Kasumi-1 (cell line): ENCODE measurements at regions not wholly inside any gene's neighbourhood (a gene's known extent, or its start where the extent isn't known, plus 50 kb on each side); places are given as distances from the start of the nearest gene placed in this dataset.
"Not testable (repeated sequence)": the region's sequence is repeated elsewhere in the genome, so short reads cannot be mapped to it uniquely, and the experiment has no call there.

Experiments used
- DNase-seq, 2 experiments: peaks; one replicate each; lab custom pipeline; 2025; lab: John Stamatoyannopoulos, UW

DNA sequence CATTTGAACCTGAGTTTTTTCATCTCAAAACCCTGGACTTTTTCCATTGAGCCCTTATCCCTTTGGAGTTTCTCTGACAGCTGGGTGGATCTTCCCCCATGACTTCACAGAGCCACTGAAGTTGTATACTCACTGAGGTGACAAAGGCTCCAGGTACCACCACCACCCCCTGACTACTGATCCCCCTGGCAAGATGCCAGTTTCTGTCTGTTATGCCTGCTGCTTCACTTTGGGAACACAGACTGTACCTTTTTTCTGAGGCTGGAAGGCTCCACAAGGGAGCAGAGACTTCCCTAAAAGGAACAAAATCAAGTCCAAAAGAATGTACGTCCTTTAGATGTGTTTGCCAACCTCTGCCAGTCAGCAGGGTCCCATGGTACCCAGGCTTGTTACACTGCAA lies 160.3 kb upstream of the JADE1 start:
- DNase-seq = no peak

GRCh38 chr4:128648021-128648420 lies 161.5 kb upstream of the JADE1 start:
- DNase-seq = no peak

- DNase-seq = not testable (repeated sequence)
Observed at GRCh38 chr4:128646893-128647292, 162.6 kb upstream of the JADE1 start.

DNA sequence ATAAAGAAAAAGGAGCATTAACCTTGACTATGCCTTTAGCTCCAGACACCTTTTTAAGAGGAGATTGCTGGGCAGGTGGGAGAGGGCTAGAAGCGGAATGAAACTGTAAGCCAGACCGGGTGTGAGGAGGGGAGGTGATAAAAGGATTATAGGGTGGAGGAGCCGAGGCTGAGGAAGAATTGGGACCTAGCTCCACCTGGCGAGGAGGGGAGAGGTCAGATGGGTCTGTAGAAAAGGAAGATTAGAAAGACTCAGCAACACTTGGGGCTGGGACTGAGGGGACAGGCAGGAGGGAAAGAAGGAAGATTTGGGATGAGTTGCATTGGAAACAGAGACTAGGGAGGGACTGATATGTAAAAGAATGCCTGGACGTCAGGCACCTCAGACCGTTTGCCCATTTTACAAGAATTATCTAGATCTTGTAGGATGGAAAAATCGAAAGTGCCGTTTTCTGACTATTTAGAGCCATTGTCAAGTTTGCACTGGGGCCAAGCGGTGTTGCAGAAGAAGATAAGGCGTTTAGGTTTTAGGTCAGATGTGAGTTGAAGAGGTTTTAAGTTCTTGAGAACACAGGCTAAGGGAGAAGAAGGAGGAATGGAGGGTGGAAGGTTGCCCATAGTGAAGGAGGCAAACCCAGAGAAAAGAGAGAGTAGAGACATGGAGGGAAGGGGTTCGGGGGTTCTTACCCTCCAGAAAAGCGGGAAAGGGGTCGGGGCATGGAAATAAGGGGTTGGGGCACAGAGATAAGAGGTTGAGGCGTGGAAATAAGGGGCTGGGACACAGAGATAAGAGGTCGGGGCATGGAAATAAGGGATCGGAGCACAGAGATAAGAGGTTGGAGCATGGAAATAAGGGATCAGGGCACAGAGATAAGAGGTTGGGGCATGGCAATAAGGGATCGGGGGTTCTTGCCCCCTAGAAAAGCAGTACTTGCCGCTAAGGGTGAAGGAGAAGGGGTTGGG lies 164.5 kb upstream of the JADE1 start:
- DNase-seq = not testable (repeated sequence)

- DNase-seq = not testable (repeated sequence)
Observed at GRCh38 chr4:128644107-128644506, 165.4 kb upstream of the JADE1 start.

- not testable (repeated sequence) for DNase-seq
Observed at GRCh38 chr4:128641566-128641965, 167.9 kb upstream of the JADE1 start.

- DNase-seq = no peak
Observed at GRCh38 chr4:128639541-128640270, 169.8 kb upstream of the JADE1 start.

DNA sequence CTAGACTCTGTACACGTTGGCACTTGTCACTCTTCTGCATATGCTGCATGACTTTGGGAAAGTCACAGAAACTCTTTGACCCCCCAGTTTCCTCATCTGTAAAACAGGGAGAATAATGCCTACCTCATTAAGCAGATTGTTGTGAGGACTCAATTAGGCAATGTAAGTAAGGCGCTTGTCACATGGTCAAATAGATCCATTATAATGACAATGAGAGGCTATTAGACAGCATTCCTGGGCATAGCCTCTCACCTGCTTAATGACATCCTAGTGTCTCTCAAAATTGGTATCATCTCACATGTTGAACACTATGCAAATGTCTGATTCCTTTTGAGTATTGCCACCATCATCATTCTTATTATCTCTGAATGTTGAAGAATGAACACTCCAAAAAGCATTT lies 172.6 kb upstream of the JADE1 start:
- DNase-seq = no peak

GRCh38 chr4:128635955-128636560 lies 173.4 kb upstream of the JADE1 start:
- no peak for DNase-seq

GRCh38 chr4:128635141-128635954 lies 174.2 kb upstream of the JADE1 start:
- no peak for DNase-seq

DNA sequence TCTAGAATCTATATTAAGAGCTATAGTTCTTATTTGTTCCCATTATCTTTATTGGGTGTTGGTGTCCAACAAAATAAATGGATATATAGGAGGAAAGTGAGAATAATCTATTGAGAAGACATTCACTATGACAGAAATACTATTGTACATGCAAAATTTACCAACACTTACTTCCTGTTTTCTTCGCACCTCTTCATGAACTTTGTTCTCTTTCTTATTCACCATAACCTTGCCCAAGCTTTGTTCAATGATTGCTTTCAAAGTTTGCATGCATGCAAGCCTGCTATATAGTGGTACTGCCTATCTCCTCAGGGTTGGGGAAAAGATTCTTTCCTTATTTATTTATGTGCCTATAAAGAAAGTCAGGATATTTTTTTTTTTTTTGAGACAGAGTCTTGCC lies 176.4 kb upstream of the JADE1 start:
- no peak for DNase-seq

- no peak for DNase-seq
Observed at GRCh38 chr4:128630871-128631270, 178.6 kb upstream of the JADE1 start.

DNA sequence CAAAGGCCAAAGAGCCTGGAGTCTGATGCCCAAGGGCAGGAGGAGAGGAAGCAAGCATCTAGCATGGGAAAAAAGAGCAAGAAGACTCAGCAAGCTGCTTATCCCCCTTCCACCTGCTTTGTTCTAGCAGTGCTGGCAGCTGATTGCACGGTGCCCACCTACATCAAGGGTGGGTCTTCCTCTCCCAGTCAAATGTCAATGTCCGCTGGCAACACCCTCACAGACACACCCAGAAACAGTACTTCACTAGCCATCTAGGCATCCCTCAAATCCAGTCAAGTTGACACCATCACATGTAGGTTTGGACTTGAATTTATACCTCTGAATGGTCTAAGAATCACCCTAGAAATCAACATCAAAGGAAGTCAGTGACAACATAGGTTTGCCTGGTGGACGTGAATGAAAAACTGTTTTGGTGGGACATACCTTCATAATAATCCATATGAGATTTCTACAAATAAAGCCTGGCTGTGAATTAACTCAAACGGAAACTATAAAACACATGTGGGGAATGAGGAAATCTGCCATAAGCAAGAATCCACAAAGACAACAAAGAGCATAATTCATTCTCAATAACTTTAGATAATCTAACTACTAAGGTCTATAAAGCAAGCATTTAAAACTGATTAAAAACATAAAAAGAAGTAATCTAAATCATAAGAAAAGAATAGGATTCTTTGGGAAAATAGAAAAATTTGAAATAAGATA lies 185.8 kb upstream of the JADE1 start:
- DNase-seq = no peak

DNA sequence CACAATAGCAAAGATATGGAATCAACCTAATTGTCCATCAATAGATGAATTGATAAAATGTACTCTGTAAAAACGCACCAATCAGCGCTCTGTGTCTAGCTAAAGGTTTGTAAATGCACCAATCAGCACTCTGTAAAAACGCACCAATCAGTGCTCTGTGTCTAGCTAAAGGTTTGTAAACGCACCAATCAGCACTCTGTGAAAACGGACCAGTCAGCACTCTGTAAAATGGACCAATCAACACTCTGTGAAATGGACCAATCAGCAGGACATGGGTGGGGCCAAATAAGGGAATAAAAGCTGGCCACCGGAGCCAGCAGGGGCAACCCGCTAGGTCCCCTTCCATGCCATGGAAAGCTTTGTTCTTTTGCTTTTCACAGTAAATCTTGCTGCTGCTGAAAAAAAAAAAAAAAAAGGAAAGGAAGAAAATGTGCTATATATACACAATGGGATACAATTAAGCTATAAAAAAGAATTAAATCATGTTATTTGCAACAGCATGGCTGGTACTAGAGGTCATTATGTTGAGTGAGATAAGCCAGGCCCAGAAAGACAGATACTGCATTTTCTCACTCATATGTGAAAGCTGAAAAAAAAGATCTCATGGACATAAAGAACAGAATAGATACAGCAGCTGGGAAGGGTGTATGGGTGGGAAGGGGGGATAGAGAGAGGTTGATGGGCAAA lies 189.1 kb upstream of the JADE1 start:
- not testable (repeated sequence) for DNase-seq

GRCh38 chr4:128615197-128615596 lies 194.3 kb upstream of the JADE1 start:
- DNase-seq = no peak

- DNase-seq = no peak
Observed at GRCh38 chr4:128608006-128608405, 201.5 kb upstream of the JADE1 start.

GRCh38 chr4:128606173-128606572 lies 203.3 kb upstream of the JADE1 start:
- no peak for DNase-seq

DNA sequence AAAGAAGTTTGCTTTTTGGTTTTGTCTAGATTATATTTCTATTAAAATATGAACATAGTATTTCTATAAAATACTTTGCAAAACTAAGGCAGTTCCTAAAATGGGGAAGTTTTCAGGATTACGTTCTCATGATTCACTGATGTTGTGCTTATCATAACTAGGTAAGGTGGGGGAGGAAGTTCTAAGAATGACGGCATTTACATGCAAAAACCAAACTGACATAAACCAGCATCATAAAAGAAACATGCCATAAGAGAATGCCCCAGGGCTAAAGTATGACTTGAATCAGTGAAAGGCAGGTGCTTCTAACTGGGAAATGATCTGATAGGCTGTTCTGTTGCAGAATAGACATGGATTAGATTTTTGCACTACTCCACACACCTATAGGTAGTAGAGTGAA lies 204.7 kb upstream of the JADE1 start:
- no peak for DNase-seq

- no peak for DNase-seq
Observed at GRCh38 chr4:128604204-128604603, 205.3 kb upstream of the JADE1 start.

GRCh38 chr4:128603081-128603480 lies 206.4 kb upstream of the JADE1 start:
- DNase-seq = no peak
